ENCODE measurements at regions not wholly inside any gene's neighbourhood (a gene's known extent, or its start where the extent isn't known, plus 50 kb on each side); places are given as distances from the start of the nearest gene placed in this dataset.
A peak's percentile ranks its signal among the peaks of the same experiment; 100 is the strongest.

- TF ChIP-seq, protein P1, sequence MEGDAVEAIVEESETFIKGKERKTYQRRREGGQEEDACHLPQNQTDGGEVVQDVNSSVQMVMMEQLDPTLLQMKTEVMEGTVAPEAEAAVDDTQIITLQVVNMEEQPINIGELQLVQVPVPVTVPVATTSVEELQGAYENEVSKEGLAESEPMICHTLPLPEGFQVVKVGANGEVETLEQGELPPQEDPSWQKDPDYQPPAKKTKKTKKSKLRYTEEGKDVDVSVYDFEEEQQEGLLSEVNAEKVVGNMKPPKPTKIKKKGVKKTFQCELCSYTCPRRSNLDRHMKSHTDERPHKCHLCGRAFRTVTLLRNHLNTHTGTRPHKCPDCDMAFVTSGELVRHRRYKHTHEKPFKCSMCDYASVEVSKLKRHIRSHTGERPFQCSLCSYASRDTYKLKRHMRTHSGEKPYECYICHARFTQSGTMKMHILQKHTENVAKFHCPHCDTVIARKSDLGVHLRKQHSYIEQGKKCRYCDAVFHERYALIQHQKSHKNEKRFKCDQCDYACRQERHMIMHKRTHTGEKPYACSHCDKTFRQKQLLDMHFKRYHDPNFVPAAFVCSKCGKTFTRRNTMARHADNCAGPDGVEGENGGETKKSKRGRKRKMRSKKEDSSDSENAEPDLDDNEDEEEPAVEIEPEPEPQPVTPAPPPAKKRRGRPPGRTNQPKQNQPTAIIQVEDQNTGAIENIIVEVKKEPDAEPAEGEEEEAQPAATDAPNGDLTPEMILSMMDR (IDR thresholded peaks at IDR 0.05; ENCODE audit: control extremely low read depth, extremely low read depth, low read depth, missing control alignments) = no peak
- ChIA-PET CTCF (interaction anchor here (1.0 to 4.5 kb wide), 7 partner anchors 9 to 146 kb away, joined by 3 to 39 read pairs (median 3); no protein-coding TSS in a partner anchor), POLR2A (interaction anchor here (0.6 kb wide), 1 partner anchor 230 kb away, joined by 3 read pairs; no protein-coding TSS in a partner anchor)
- DNase-seq (ENCODE audit: extremely low spot score) = no peak
Measured at GRCh38 chr2:196466581-196466980, 172.9 kb upstream of the CCDC150 start.

DNA sequence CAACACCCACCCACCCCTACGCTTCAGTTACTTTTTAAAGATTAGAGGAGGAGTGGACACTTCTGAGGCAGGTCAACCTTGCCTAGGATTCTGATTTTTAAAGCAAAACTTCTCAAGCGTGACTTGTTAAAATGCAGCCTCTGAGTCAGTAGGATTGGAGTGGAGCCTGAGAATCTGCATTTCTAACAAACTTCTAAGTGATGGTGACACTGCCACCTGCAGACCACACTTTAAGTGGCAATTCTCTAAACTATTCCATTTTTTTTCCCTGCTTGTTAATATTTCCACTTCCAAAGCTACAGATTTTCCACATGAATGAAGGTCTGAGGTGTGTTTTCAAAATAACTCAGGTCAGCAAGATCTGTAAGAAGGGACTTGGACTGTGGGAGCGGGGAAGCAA lies 171.1 kb upstream of the CCDC150 start:
- CTCF ChIA-PET = interaction anchor here (1.1 to 1.5 kb wide), 2 partner anchors 14 to 15 kb away, joined by 3 to 4 read pairs; no protein-coding TSS in a partner anchor
- TF ChIP-seq, protein P1 (IDR thresholded peaks at IDR 0.05; ENCODE audit: control extremely low read depth, extremely low read depth, low read depth, missing control alignments) = peak; percentile 1
- DNase-seq (ENCODE audit: extremely low spot score) = no peak
- POLR2A ChIA-PET = no interaction called here

DNA sequence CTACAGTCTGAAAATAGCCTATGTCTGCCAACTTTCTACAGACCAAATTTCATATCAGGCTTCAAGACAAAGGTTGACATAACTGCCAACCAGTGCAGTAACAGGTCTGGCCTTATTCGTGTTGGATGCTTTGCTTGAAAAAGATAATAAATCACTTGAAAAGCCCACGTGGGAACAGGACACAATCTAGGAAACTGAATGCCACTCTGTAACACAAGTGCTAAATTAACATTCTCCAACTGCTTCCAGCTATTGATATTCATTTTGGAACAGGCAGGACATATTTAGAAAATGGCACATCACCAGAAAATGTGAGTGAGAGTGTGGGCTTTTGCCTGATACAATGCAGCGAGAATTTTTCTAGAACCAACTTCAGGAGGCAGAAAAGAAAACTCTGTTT lies 165.9 kb upstream of the CCDC150 start:
- CTCF ChIA-PET = interaction anchor here (0.8 to 1.1 kb wide), 3 partner anchors 16 to 20 kb away, joined by 3 to 4 read pairs (median 3); no protein-coding TSS in a partner anchor

GRCh38 chr2:196475611-196476010 lies 163.9 kb upstream of the CCDC150 start:
- TF ChIP-seq, protein P1 (IDR thresholded peaks at IDR 0.05; ENCODE audit: control extremely low read depth, extremely low read depth, low read depth, missing control alignments) = no peak
- ChIA-PET CTCF (no interaction called here), POLR2A (no interaction called here)
- DNase-seq (ENCODE audit: extremely low spot score) = no peak

More for the DNA sequence above, 165.9 kb upstream of the CCDC150 start:
- TF ChIP-seq, protein P1 (IDR thresholded peaks at IDR 0.05; ENCODE audit: control extremely low read depth, extremely low read depth, low read depth, missing control alignments) = no peak
- POLR2A ChIA-PET = no interaction called here
- no peak for DNase-seq (ENCODE audit: extremely low spot score)

DNA sequence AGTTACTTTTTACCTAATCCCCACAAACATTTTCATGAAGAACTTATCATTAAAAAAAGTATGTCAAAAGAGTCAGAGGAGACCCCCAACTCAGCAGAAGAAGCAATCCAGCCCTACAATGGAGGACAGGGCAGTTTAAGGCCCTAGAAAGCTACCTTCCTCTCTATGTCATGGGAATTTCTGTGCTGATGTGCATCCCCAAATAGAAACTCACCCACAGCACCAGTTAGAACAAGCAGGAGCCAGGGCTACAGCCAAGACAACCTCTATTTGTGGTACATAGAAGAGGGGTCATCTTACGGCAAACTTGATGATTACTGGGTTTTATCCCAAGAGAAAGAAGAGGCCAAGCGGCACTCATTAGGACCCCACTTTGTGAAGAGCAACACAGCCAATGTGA lies 160.9 kb upstream of the CCDC150 start:
- ChIA-PET CTCF (interaction anchor here (2.3 kb wide), 1 partner anchor 25 kb away, joined by 6 read pairs; no protein-coding TSS in a partner anchor), POLR2A (no interaction called here)
- DNase-seq (ENCODE audit: extremely low spot score) = no peak
- TF ChIP-seq, protein P1 (IDR thresholded peaks at IDR 0.05; ENCODE audit: control extremely low read depth, extremely low read depth, low read depth, missing control alignments) = no peak

DNA sequence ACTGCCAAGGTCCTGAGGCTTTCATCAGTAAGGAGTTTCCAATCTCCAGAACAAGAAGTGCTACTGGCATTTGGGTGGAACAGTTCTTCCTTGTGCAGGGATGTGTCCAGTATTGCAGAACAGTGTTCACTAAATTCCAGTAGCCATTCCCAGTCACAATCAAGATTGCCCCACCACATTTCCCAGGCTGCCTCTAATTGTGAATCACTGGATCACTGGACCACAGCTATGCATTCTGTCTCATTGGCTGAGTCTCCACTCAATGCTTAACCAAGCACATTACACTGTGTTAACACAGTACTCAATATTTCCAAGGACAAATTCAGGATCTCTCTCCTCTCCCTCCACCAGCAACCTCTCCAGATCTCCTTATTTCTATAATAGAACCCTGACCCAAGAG lies 160.2 kb upstream of the CCDC150 start:
- POLR2A ChIA-PET = no interaction called here
- CTCF ChIA-PET = interaction anchor here (0.8 to 2.3 kb wide), 2 partner anchors 26 to 242 kb away, joined by 3 to 6 read pairs; no protein-coding TSS in a partner anchor
- no peak for DNase-seq (ENCODE audit: extremely low spot score)
- TF ChIP-seq, protein P1 (IDR thresholded peaks at IDR 0.05; ENCODE audit: control extremely low read depth, extremely low read depth, low read depth, missing control alignments) = no peak

Measured in GM10248 (cell line).